ENCODE measurements at regions not wholly inside any gene's neighbourhood (a gene's known extent, or its start where the extent isn't known, plus 50 kb on each side); places are given as distances from the start of the nearest gene placed in this dataset.
A peak's percentile ranks its signal among the peaks of the same experiment; 100 is the strongest.

- H3K36me3 ChIP-seq (ENCODE audit: insufficient read depth, low read length), result no peaks in the 10 kb centered on the region
- H3K4me3 ChIP-seq (ENCODE audit: insufficient read depth, low read length), result no peak overlapping the region
- no peaks in the 10 kb centered on the region for H3K79me2 ChIP-seq (ENCODE audit: insufficient read depth, low read length)
- H3K27ac ChIP-seq (ENCODE audit: low read depth, low read length), result no peak overlapping the region
- H3K9me3 ChIP-seq (ENCODE audit: low read depth, low read length), result no peaks in the 10 kb centered on the region
- H3K4me2 ChIP-seq (ENCODE audit: insufficient read depth, low read length), result no peak overlapping the region
- peaks cover 22% of the 10 kb centered on the region for H3K27me3 ChIP-seq (ENCODE audit: insufficient read depth, low read length)
- H3K4me1 ChIP-seq (ENCODE audit: insufficient read depth, low read length), result no peaks in the 10 kb centered on the region
- no peak for DNase-seq (ENCODE audit: insufficient read length, low spot score, missing footprints)
- TF ChIP-seq, protein P1, sequence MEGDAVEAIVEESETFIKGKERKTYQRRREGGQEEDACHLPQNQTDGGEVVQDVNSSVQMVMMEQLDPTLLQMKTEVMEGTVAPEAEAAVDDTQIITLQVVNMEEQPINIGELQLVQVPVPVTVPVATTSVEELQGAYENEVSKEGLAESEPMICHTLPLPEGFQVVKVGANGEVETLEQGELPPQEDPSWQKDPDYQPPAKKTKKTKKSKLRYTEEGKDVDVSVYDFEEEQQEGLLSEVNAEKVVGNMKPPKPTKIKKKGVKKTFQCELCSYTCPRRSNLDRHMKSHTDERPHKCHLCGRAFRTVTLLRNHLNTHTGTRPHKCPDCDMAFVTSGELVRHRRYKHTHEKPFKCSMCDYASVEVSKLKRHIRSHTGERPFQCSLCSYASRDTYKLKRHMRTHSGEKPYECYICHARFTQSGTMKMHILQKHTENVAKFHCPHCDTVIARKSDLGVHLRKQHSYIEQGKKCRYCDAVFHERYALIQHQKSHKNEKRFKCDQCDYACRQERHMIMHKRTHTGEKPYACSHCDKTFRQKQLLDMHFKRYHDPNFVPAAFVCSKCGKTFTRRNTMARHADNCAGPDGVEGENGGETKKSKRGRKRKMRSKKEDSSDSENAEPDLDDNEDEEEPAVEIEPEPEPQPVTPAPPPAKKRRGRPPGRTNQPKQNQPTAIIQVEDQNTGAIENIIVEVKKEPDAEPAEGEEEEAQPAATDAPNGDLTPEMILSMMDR (IDR thresholded peaks at IDR 0.05; ENCODE audit: extremely low read depth, low read depth, low read length), result no peak
- no peak overlapping the region for H2AFZ ChIP-seq (ENCODE audit: low read length)
- H4K20me1 ChIP-seq (ENCODE audit: insufficient read depth, low read length), result no peaks in the 10 kb centered on the region
These were observed 60.8 kb upstream of the DOCK1 start for GRCh38 chr10:126844406-126844805.

DNA sequence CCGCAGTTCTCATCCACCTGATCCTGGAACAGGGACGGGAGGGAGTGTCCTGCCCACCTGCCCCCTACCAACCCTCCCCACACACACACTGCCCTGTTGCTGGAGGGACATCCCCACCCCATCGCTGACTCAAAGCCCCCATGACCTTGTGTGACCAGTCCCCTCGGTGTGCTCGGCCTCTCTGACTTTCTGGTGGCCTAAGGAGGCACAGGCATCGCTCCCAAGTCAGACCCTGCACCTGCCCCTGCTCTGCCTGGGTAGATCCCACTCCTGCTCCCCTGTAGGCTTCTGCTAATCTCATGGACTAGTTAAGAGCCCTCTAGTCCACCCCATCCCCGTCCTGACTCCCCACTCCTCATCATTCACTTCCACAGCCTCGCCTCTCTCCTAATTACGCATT is 58.8 kb upstream of the DOCK1 start:
- peaks cover 21% of the 10 kb centered on the region for H3K27me3 ChIP-seq (ENCODE audit: insufficient read depth, low read length)
- no peak overlapping the region for H3K4me2 ChIP-seq (ENCODE audit: insufficient read depth, low read length)
- TF ChIP-seq, protein P1 (IDR thresholded peaks at IDR 0.05; ENCODE audit: extremely low read depth, low read depth, low read length), result no peak
- H3K9me3 ChIP-seq (ENCODE audit: low read depth, low read length), result no peaks in the 10 kb centered on the region
- H3K4me1 ChIP-seq (ENCODE audit: insufficient read depth, low read length), result no peaks in the 10 kb centered on the region
- no peak overlapping the region for H2AFZ ChIP-seq (ENCODE audit: low read length)
- no peak for DNase-seq (ENCODE audit: insufficient read length, low spot score, missing footprints)
- no peaks in the 10 kb centered on the region for H3K79me2 ChIP-seq (ENCODE audit: insufficient read depth, low read length)
- no peaks in the 10 kb centered on the region for H3K36me3 ChIP-seq (ENCODE audit: insufficient read depth, low read length)
- H4K20me1 ChIP-seq (ENCODE audit: insufficient read depth, low read length), result no peaks in the 10 kb centered on the region
- H3K27ac ChIP-seq (ENCODE audit: low read depth, low read length), result no peak overlapping the region
- H3K4me3 ChIP-seq (ENCODE audit: insufficient read depth, low read length), result no peak overlapping the region

DNA sequence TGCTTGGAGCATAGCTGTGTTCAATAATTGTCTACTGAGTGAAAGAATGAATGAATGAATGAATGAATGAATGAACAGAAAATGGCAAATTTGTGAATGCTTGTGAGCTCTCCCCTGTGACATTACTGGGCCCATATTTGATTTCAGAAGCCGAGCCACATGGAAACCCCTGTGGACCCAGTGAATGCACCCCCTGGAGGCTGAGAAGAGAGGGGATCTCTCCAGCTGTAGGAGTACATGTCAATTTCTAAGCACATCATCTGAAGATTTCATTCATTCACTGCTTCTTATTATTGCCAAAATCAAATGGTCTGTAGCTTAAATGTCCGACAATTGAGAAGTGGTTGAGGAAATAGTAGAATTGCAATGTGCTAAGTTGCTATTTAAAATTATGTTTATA is 58.3 kb upstream of the DOCK1 start:
- no peaks in the 10 kb centered on the region for H3K36me3 ChIP-seq (ENCODE audit: insufficient read depth, low read length)
- H3K9me3 ChIP-seq (ENCODE audit: low read depth, low read length), result no peaks in the 10 kb centered on the region
- TF ChIP-seq, protein P1 (IDR thresholded peaks at IDR 0.05; ENCODE audit: extremely low read depth, low read depth, low read length), result peak; percentile 12
- H3K79me2 ChIP-seq (ENCODE audit: insufficient read depth, low read length), result no peaks in the 10 kb centered on the region
- no peaks in the 10 kb centered on the region for H4K20me1 ChIP-seq (ENCODE audit: insufficient read depth, low read length)
- no peaks in the 10 kb centered on the region for H3K4me1 ChIP-seq (ENCODE audit: insufficient read depth, low read length)
- no peak overlapping the region for H3K4me2 ChIP-seq (ENCODE audit: insufficient read depth, low read length)
- peaks cover 23% of the 10 kb centered on the region for H3K27me3 ChIP-seq (ENCODE audit: insufficient read depth, low read length)
- no peak overlapping the region for H3K4me3 ChIP-seq (ENCODE audit: insufficient read depth, low read length)
- no peak for DNase-seq (ENCODE audit: insufficient read length, low spot score, missing footprints)
- no peak overlapping the region for H3K27ac ChIP-seq (ENCODE audit: low read depth, low read length)
- no peak overlapping the region for H2AFZ ChIP-seq (ENCODE audit: low read length)

- Histone ChIP-seq H4K20me1 (ENCODE audit: insufficient read depth, low read length) (no peaks in the 10 kb centered on the region), H3K27ac (ENCODE audit: low read depth, low read length) (no peak overlapping the region), H3K4me1 (ENCODE audit: insufficient read depth, low read length) (no peaks in the 10 kb centered on the region), H3K4me2 (ENCODE audit: insufficient read depth, low read length) (no peak overlapping the region), H2AFZ (ENCODE audit: low read length) (no peak overlapping the region), H3K4me3 (ENCODE audit: insufficient read depth, low read length) (no peak overlapping the region), H3K9me3 (ENCODE audit: low read depth, low read length) (no peaks in the 10 kb centered on the region), H3K36me3 (ENCODE audit: insufficient read depth, low read length) (no peaks in the 10 kb centered on the region), H3K79me2 (ENCODE audit: insufficient read depth, low read length) (no peaks in the 10 kb centered on the region), H3K27me3 (ENCODE audit: insufficient read depth, low read length) (peaks cover 17% of the 10 kb centered on the region)
- DNase-seq (ENCODE audit: insufficient read length, low spot score, missing footprints), result no peak
- TF ChIP-seq, protein P1 (IDR thresholded peaks at IDR 0.05; ENCODE audit: extremely low read depth, low read depth, low read length), result no peak
These were observed 57.6 kb upstream of the DOCK1 start for GRCh38 chr10:126847666-126848065.
